Stimulated activated CD8-positive, alpha-beta memory T cell treated with anti-CD3 and anti-CD28 coated beads, Interleukin-4, amount 100 ng/mL, for 4 hours (primary cell): ENCODE measurements at regions not wholly inside any gene's neighbourhood (a gene's known extent, or its start where the extent isn't known, plus 50 kb on each side); places are given as distances from the start of the nearest gene placed in this dataset.
"Not testable (repeated sequence)": the region's sequence is repeated elsewhere in the genome, so short reads cannot be mapped to it uniquely, and the experiment has no call there.

Source experiments
- DNase-seq, 2 donors: peaks; one replicate each; pipeline ENCODE4 v3.0.0-alpha.2; 2020; ENCODE audit warnings: low read depth in 2 of 2, low spot score in 1 of 2

DNA sequence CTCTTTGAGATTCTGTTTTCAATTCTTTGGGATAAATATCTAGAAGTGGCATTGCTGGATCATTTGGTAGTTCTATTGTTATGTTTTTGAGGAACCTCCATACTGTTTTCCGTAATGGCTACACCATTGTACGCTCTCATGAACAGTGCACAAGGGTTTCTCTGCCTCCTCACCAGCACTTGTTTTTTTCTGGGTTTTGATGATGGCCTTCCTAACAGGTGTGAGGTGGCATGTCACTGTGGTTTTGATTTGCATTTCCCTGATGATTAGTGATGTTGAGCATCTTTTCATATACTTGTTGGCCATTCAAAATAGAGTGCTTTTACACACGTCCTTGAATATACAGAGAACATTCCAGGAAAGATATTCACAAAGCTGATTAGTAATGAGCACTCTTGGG, 86.8 kb upstream of the ADORA2B start:
- not testable (repeated sequence) for DNase-seq

GRCh38 chr17:15860774-15861173, 84.2 kb upstream of the ADORA2B start:
- DNase-seq = not testable (repeated sequence)

DNA sequence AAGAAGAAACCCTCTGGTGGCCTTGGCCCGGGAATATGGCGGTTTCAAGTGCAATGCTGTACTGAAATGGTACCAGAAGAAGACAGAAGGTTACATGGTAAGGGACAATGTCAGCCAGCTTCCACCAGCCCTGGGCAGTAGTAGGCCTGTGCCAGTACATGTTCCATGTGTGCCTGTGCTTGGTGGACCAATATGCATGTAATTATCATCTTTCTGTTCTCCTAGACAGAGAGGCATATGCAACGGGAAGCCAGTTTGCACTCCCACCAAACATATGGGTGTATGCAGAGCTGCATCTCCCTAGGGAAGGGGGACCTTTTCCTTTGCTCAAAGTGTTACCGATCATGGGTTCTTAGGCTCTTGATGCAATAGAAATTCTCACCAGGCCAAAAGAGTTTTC, 80.9 kb upstream of the ADORA2B start:
- DNase-seq = not testable (repeated sequence)

DNA sequence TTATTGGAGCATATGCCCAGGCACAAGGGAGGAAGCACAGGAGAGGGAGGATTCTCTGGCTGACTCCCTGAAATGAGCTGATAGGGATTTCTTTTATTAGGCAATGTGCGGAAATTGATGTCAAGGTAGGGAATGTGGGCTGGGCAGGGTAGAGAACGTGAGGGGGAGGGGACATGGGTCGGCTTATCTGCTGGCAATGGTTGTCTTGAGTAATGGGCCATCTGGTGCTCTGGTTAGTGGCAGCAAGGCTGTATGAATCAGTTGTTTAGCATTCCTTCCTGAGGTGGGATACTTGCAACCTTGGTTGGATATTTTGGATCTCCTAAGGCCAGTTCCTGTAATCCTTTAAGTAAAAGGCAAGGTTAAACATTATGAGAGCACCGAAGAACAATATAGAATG, 80.5 kb upstream of the ADORA2B start:
- not testable (repeated sequence) for DNase-seq

DNA sequence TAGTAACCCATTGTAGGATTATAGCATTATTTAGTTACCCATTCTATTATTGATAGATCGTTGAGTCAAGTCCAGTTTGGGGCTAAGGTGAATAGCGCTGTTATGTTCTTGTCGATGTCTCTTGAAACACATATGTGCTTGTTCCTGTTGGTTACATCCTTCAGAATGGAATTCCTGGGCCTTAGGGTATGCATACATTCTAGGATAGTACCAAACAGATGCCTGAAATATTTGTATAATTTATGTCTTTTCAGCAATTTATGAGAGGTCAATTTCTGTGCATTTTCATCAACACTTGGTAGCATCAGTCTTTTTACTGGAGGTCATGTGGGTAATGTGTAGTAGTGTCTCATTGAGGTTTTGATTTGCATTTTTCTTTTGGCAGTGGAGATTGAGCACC, 78.9 kb upstream of the ADORA2B start:
- DNase-seq = not testable (repeated sequence)

DNA sequence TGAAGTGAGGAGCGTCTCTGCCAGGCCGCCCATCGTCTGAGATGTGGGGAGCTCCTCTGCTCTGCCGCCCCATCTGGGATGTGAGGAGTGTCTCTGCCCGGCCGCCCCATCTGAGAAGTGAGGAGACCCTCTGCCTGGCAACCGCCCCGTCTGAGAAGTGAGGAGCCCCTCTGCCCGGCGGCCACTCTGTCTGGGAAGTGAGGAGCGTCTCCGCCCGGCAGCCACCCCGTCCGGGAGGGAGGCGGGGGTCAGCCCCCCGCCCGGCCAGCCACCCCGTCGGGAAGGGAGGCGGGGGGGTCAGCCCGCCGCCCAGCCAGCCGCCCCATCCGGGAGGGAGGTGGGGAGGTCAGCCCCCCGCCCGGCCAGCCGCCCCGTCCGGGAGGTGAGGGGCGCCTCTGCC, 77.6 kb upstream of the ADORA2B start:
- DNase-seq = not testable (repeated sequence)

DNA sequence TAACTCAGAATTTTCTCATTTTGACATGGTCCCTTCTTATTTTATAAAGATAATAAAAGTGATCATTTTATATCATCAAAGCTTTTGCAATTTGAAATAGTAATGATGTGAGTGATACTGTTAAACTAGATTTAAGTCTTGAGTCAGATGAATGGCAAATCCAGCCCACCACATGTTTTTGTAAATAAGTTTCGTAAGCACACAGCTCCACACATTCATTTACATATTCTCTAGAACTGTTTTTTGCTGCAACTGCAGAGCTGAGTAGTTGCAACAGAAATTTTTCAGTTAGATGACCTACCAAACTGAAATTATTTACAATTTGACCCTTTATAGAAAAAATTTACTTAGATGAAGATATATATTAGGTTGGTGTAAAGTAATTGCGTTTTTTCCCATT, 75.1 kb upstream of the ADORA2B start:
- DNase-seq = not testable (repeated sequence)

GRCh38 chr17:15872677-15873076, 72.3 kb upstream of the ADORA2B start:
- DNase-seq = not testable (repeated sequence)

- DNase-seq = not testable (repeated sequence)
Measured at GRCh38 chr17:15877882-15878500, 66.9 kb upstream of the ADORA2B start.

DNA sequence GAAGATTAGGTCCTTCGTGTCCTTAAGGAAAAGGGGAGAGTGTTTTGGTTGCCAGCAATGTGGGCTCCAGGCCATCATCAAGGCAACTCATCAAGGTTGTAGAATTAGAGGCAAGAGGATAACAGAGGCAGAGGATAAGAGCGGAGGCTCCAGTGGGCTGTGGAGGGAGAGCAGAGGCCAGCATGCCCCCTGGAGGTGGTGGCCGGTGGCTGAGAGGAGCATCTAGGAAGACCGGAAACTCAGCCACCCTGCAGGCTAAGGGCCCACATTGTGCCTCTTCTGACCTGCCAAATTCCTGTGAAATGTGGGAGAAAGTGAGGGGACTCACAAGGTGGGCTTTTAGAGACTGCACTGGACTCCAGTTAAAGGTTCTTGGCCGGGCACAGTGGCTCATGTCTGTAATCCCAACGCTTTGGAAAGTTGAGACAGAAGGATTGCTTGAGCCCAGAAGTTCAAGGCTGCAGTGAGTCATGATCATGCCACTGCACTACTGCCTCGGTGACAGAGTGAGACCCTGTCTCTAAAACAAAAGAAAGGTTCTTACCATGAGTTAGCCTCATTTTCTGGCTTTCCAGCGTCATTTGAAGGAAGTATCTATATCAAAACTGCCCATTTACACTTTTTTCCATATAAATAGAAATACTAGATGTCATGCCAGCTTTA, 62.7 kb upstream of the ADORA2B start:
- no peak for DNase-seq

GRCh38 chr17:15882777-15883176, 62.2 kb upstream of the ADORA2B start:
- no peak for DNase-seq

- no peak for DNase-seq
Measured at GRCh38 chr17:15883617-15884111, 61.3 kb upstream of the ADORA2B start.

DNA sequence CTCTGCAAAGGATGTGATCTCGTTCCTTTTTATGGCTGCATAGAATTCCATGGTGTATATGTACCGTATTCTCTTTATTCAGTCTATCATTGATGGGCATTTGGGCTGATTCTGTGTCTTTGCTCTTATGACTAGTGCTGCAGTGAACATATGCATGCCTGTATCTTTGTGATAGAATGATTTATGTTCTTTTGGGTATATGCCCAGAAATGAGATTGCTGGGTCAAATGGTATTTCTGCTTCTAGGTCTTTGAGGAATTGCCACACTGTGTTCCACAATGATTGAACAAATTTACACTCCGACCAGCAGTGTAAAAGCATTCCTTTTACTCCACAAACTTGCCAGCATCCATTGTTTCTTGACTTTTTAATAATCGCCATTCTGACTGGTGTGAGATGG, 60.2 kb upstream of the ADORA2B start:
- DNase-seq = no peak

DNA sequence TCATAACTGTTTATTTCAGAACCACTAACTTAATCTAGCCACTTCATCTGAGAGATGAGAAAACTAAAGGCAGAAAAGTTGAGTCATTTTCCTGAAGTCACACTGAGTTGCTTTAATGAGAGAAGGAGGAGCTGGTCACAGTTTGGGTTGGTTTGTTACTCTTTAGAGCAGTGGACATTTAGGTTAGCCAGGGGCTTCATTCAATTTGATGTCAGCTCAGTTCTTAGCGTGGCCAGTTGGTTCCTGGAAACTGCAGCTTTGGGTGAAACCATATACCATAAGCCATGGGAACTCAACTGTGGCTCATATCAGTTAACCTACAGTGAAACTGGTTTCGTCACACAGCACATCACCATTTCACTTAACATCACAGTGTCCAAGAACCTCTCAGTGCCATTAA, 59.2 kb upstream of the ADORA2B start:
- DNase-seq = no peak

DNA sequence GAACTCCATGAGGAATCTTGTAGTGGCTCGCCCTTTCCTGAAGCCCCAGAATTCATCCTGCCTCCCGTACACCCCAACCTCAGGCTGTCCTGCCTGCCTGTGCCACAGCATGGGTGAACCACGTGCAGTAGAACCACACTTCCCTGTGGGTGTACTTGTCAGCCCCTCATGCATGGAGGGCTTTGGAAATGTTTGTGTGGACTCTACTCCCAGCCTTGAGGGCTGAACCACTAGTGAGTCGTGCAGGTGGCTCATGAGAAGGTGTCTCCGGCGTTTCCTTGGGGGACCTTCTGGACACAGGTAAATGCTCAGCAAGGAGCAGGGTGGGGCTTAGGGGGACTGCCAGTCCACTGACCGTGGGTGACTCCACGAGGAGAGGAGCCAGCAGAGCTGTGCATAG, 58.7 kb upstream of the ADORA2B start:
- no peak for DNase-seq

- no peak for DNase-seq
Measured at GRCh38 chr17:15886804-15887203, 58.1 kb upstream of the ADORA2B start.

- DNase-seq = no peak
Measured at GRCh38 chr17:15888436-15888835, 56.5 kb upstream of the ADORA2B start.

DNA sequence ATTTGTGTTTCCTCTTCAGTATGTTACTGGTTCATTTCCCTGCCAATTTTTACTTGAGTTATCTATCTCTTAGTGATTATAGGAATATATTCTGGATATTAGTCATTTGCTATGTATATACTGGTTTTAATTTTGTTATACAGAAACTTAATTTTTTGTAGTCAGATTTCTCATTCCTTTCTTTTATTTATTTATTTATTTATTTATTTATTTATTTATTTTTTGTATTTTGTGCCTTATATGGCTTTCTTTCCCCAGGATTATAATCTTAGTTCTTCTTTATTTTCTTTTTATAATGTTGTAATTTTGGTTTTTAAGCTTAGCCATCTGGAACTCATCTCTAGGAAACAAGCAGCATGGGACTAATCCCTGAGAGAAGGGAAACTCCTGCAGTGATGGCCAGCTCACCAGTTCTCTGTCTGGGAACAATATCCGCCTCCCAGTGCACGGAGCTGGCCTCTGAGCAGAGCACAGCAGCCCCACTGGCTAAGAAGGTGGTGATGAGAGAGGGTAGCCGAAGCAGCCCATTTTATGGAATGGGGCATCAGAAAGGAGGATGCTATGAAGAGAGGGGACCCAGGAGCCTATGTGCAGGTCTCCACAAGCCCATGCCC, 54.5 kb upstream of the ADORA2B start:
- no peak for DNase-seq

- no peak for DNase-seq
Measured at GRCh38 chr17:15891318-15891717, 53.6 kb upstream of the ADORA2B start.

- DNase-seq = no peak
Measured at GRCh38 chr17:15892244-15892643, 52.7 kb upstream of the ADORA2B start.

DNA sequence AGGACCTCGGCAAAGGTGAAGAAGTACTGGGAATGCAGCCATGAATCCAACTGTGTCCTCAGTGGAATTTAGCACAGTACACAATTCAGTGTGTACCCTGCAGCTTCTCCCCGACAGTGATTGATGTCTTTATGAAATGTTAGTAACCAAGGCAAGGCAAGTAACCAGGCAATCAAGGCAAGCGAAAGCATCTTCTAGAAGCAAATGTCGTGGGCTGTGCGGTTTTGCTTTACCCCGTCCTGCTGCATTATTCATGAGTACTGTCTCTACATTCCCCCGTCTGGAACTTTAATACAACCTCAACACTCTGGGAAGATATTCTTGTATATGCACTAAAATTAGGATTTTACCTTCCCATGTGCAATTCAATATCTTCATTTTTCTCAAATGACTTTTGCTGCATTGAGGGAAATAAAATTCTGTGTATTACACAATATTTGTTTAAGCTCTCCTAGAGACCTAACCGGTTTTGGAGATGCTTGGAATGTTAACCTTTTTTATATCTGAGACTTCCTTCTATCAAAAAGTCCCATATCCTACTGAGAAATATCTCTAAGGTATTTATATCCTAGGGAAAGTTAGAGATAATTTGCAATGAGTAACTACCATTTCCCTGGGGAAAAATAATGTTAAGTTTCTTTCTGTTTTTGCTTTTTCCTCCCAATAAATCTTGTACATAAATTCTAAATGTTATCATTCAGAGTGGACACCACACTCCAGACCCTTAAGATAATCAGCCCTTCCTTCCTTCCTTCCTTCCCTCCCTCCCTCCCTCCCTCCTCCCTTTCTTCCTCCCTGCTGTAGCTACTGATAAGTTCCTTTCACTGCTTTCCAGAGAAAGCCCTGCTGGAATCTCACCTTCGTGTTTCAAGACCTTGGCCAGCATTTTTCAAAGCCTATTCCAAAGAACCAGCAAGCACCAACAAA, 51.9 kb upstream of the ADORA2B start:
- DNase-seq = no peak
